ENCODE measurements at regions not wholly inside any gene's neighbourhood (a gene's known extent, or its start where the extent isn't known, plus 50 kb on each side); places are given as distances from the start of the nearest gene placed in this dataset.

- no peak overlapping the region for H3K27ac ChIP-seq (ENCODE audit: control insufficient read depth, insufficient read depth, low read length)
- H3K27me3 ChIP-seq (ENCODE audit: control insufficient read depth, extremely low read depth, insufficient read depth, low read length) = no peaks in the 10 kb centered on the region
- no peaks in the 10 kb centered on the region for H4K20me1 ChIP-seq (ENCODE audit: control insufficient read depth, extremely low read depth, insufficient read depth, low read length)
- H3K9ac ChIP-seq (ENCODE audit: control insufficient read depth, extremely low read depth, insufficient read depth, low read length) = no peak overlapping the region
- H2AFZ ChIP-seq (ENCODE audit: control insufficient read depth, low read length) = no peak overlapping the region
- no peaks in the 10 kb centered on the region for H3K36me3 ChIP-seq (ENCODE audit: control insufficient read depth in 2 of 2, extremely low read depth in 1 of 2, insufficient read depth in 2 of 2, low read length in 2 of 2)
- H3K4me3 ChIP-seq (ENCODE audit: control insufficient read depth in 2 of 3, extremely low read depth in 1 of 3, insufficient read depth in 2 of 3, low read depth in 1 of 3, low read length in 3 of 3) = no peak overlapping the region
- TF ChIP-seq CTCF (optimal IDR thresholded peaks at IDR 0.05 in 1 of 3, IDR thresholded peaks at IDR 0.05 in 1 of 3, conservative IDR thresholded peaks at IDR 0.05 in 1 of 3; ENCODE audit: extremely low read depth in 1 of 3, insufficient read depth in 2 of 3, low read length in 3 of 3) (no peak), EZH2 (IDR thresholded peaks at IDR 0.05; ENCODE audit: low read length) (no peak)
- DNase-seq (ENCODE audit: low read depth, low spot score) = no peak
- no peaks in the 10 kb centered on the region for H3K9me1 ChIP-seq (ENCODE audit: control insufficient read depth, extremely low read depth, insufficient read depth, low read length)
- H3K4me2 ChIP-seq (ENCODE audit: control insufficient read depth, extremely low read depth, insufficient read depth, low read depth, low read length) = no peak overlapping the region
- no peak for FAIRE-seq
- no peaks in the 10 kb centered on the region for H3K79me2 ChIP-seq (ENCODE audit: control insufficient read depth, insufficient read depth, low read length)
- no peaks in the 10 kb centered on the region for H3K4me1 ChIP-seq (ENCODE audit: control insufficient read depth, extremely low read depth, insufficient read depth, low read length)
- H3K9me3 ChIP-seq (ENCODE audit: control insufficient read depth, low read depth, low read length) = no peaks in the 10 kb centered on the region
- dilution Hi-C loops (cut with MboI; ENCODE audit: extremely low pct_ligation_motif_present, low sequenced_read_pairs) = no loop called here
Observed at GRCh38 chr12:72734581-72734980, 462.4 kb downstream of the TRHDE start.

DNA sequence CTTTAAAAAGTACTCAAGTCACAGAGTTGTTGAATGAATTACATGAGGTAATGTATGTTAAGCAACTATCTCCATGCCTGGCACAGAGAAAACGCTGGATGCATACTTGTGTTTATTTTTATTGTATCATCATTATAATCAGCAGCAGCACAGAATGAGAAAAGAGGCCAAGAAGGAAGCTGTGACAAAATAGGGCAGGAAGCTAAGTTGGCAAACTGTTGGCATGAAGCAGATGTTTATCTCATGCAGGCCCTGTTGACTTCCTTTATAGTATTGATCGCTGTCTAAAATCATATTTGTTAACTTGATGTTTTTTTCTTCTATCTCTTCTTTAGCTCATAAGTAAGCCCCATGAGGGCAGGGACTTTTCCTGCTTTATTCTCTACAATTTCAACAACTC, 466.6 kb downstream of the TRHDE start:
- Histone ChIP-seq H3K27me3 (ENCODE audit: control insufficient read depth, extremely low read depth, insufficient read depth, low read length) (no peaks in the 10 kb centered on the region), H3K79me2 (ENCODE audit: control insufficient read depth, insufficient read depth, low read length) (no peaks in the 10 kb centered on the region), H3K27ac (ENCODE audit: control insufficient read depth, insufficient read depth, low read length) (no peak overlapping the region), H3K9me1 (ENCODE audit: control insufficient read depth, extremely low read depth, insufficient read depth, low read length) (no peaks in the 10 kb centered on the region), H3K9ac (ENCODE audit: control insufficient read depth, extremely low read depth, insufficient read depth, low read length) (no peak overlapping the region), H3K4me3 (ENCODE audit: control insufficient read depth in 2 of 3, extremely low read depth in 1 of 3, insufficient read depth in 2 of 3, low read depth in 1 of 3, low read length in 3 of 3) (no peak overlapping the region), H3K36me3 (ENCODE audit: control insufficient read depth in 2 of 2, extremely low read depth in 1 of 2, insufficient read depth in 2 of 2, low read length in 2 of 2) (no peaks in the 10 kb centered on the region), H3K4me1 (ENCODE audit: control insufficient read depth, extremely low read depth, insufficient read depth, low read length) (no peaks in the 10 kb centered on the region), H2AFZ (ENCODE audit: control insufficient read depth, low read length) (no peak overlapping the region), H4K20me1 (ENCODE audit: control insufficient read depth, extremely low read depth, insufficient read depth, low read length) (no peaks in the 10 kb centered on the region), H3K4me2 (ENCODE audit: control insufficient read depth, extremely low read depth, insufficient read depth, low read depth, low read length) (no peak overlapping the region), H3K9me3 (ENCODE audit: control insufficient read depth, low read depth, low read length) (no peaks in the 10 kb centered on the region)
- dilution Hi-C loops (cut with MboI; ENCODE audit: extremely low pct_ligation_motif_present, low sequenced_read_pairs) = no loop called here
- TF ChIP-seq EZH2 (IDR thresholded peaks at IDR 0.05; ENCODE audit: low read length) (no peak), CTCF (optimal IDR thresholded peaks at IDR 0.05 in 1 of 3, IDR thresholded peaks at IDR 0.05 in 1 of 3, conservative IDR thresholded peaks at IDR 0.05 in 1 of 3; ENCODE audit: extremely low read depth in 1 of 3, insufficient read depth in 2 of 3, low read length in 3 of 3) (no peak)
- DNase-seq (ENCODE audit: low read depth, low spot score) (no peak), FAIRE-seq (no peak)

All from keratinocyte (primary cell).